ENCODE measurements at regions not wholly inside any gene's neighbourhood (a gene's known extent, or its start where the extent isn't known, plus 50 kb on each side); places are given as distances from the start of the nearest gene placed in this dataset.

- TF ChIP-seq REST (IDR thresholded peaks at IDR 0.05; ENCODE audit: insufficient replicate concordance, low read depth) (no peak), POLR2AphosphoS5 (IDR thresholded peaks at IDR 0.05; ENCODE audit: low read depth) (no peak), CTCF (IDR thresholded peaks at IDR 0.05; ENCODE audit: insufficient read depth, low read length) (no peak), SPI1 (IDR thresholded peaks at IDR 0.05; ENCODE audit: borderline replicate concordance, low read depth) (no peak), GABPA (IDR thresholded peaks at IDR 0.05; ENCODE audit: low read depth) (no peak)
Measured at GRCh38 chr10:130762491-130762890, 549.0 kb downstream of the TCERG1L start.
